MM.1S (cell line): ENCODE measurements at regions not wholly inside any gene's neighbourhood (a gene's known extent, or its start where the extent isn't known, plus 50 kb on each side); places are given as distances from the start of the nearest gene placed in this dataset.

ENCODE experiments used
- EZH2 ChIP-seq: fragments of 300-600 bp; sonication (generic); optimal IDR thresholded peaks from 2 replicates; pipeline ENCODE3; 2017; ENCODE audit warnings: low read depth, mild to moderate bottlenecking, antibody characterized with exemption, low read length, mixed read lengths
- EZH2phosphoT487 ChIP-seq: fragments of 300-600 bp; sonication (generic); IDR thresholded peaks from 2 replicates; pipeline ENCODE4 v1.6.1; 2018; ENCODE audit warnings: antibody characterized with exemption, low read length
- TF ChIP-seq, protein P1 (sequence below): fragments of 300-600 bp; sonication (generic); IDR thresholded peaks from 2 replicates; pipeline ENCODE4 v1.5.1; 2016; ENCODE audit warnings: antibody characterized with exemption, low read length, mixed read lengths

DNA sequence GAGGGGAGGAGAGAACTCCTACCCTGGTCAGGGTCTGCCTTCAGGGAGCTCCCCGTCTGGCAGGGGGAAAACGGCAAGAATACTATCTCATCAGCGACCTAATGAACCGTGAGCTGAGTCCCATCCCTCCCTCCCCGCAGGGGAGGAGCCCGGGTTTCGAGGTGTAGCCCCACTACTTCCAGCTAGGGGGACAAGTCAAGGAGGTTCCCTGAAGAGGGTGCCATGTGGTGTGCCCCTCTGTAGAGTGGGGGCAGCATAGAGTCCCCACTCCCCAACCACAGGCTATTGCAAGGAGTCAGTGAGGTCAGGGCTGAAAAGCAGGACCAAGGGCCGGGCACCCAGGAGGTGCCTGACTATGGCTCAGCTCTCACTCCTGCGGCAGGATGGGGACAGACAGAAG lies 50.9 kb upstream of the RXRA start:
- TF ChIP-seq EZH2 (no peak), EZH2phosphoT487 (no peak)
- TF ChIP-seq, protein P1, sequence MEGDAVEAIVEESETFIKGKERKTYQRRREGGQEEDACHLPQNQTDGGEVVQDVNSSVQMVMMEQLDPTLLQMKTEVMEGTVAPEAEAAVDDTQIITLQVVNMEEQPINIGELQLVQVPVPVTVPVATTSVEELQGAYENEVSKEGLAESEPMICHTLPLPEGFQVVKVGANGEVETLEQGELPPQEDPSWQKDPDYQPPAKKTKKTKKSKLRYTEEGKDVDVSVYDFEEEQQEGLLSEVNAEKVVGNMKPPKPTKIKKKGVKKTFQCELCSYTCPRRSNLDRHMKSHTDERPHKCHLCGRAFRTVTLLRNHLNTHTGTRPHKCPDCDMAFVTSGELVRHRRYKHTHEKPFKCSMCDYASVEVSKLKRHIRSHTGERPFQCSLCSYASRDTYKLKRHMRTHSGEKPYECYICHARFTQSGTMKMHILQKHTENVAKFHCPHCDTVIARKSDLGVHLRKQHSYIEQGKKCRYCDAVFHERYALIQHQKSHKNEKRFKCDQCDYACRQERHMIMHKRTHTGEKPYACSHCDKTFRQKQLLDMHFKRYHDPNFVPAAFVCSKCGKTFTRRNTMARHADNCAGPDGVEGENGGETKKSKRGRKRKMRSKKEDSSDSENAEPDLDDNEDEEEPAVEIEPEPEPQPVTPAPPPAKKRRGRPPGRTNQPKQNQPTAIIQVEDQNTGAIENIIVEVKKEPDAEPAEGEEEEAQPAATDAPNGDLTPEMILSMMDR: peak; percentile 11; the same call in 1 of the 2 replicates
